GM23338 (cell line): ENCODE measurements at regions not wholly inside any gene's neighbourhood (a gene's known extent, or its start where the extent isn't known, plus 50 kb on each side); places are given as distances from the start of the nearest gene placed in this dataset.

Source experiments
- ATAC-seq: fragments of 200-7000 bp; cut with Tn5 transposase; 3 replicates; pipeline ENCODE4 v1.9.1; 2020
- DNase-seq: peaks from one replicate; pipeline ENCODE4 v3.0.0-alpha.2; 2015; ENCODE audit warnings: low spot score
- H2AFZ ChIP-seq: fragments of 200-600 bp; sonication (generic); 2 replicates; pipeline ENCODE4 v1.8.0; 2016; ENCODE audit warnings: antibody characterized with exemption, mild to moderate bottlenecking, moderate library complexity
- H3F3A ChIP-seq: fragments of 200-600 bp; sonication (generic); replicated peaks from 2 replicates; pipeline ENCODE4 v1.8.0; 2017; ENCODE audit warnings: antibody characterized with exemption, mixed run types, low read depth
- H3K27ac ChIP-seq: fragments of 200-600 bp; sonication (generic); 2 replicates; pipeline ENCODE4 v1.6.1; 2016; ENCODE audit warnings: low read depth
- H3K27me3 ChIP-seq: fragments of 200-600 bp; sonication (generic); 2 replicates; pipeline ENCODE4 v1.8.0; 2016; ENCODE audit warnings: mild to moderate bottlenecking, mixed run types, moderate library complexity; ENCODE audit not compliant: insufficient read depth
- H3K36me3 ChIP-seq: fragments of 200-600 bp; sonication (generic); 2 replicates; pipeline ENCODE4 v1.8.0; 2016; ENCODE audit warnings: mild to moderate bottlenecking; ENCODE audit not compliant: insufficient read depth
- H3K4me1 ChIP-seq: fragments of 200-600 bp; sonication (generic); 2 replicates; pipeline ENCODE4 v1.8.0; 2016; ENCODE audit warnings: mild to moderate bottlenecking, moderate library complexity; ENCODE audit not compliant: insufficient read depth
- H3K4me2 ChIP-seq: fragments of 200-600 bp; sonication (generic); 2 replicates; pipeline ENCODE4 v1.7.1; 2017; ENCODE audit warnings: mixed run types
- H3K4me3 ChIP-seq: fragments of 200-600 bp; sonication (generic); 2 replicates; pipeline ENCODE4 v1.6.1; 2016; ENCODE audit warnings: mixed run types
- H3K79me2 ChIP-seq: fragments of 200-600 bp; sonication (generic); replicated peaks from 2 replicates; pipeline ENCODE4 v1.8.0; 2017; ENCODE audit warnings: mild to moderate bottlenecking; ENCODE audit not compliant: insufficient read depth
- H3K9me2 ChIP-seq: fragments of 200-600 bp; sonication (generic); 2 replicates; pipeline ENCODE4 v1.8.0; 2017; ENCODE audit not compliant: insufficient read depth
- H4K20me1 ChIP-seq: fragments of 200-600 bp; sonication (generic); replicated peaks from 2 replicates; pipeline ENCODE4 v1.8.0; 2017; ENCODE audit warnings: mild to moderate bottlenecking; ENCODE audit not compliant: insufficient read depth
- H3K27ac Mint-ChIP-seq: 2 replicates; pipeline ENCODE4 v1.8.0; 2020; ENCODE audit warnings: inconsistent platforms, mild to moderate bottlenecking, moderate library complexity, mixed read lengths
- H3K27me3 Mint-ChIP-seq: 3 replicates; pipeline ENCODE4 v1.8.0; 2022; ENCODE audit warnings: low read depth, mild to moderate bottlenecking, moderate library complexity, mixed read lengths, inconsistent platforms; ENCODE audit not compliant: insufficient read depth, poor library complexity
- H3K36me3 Mint-ChIP-seq: 3 replicates; pipeline ENCODE4 v1.8.0; 2021; ENCODE audit warnings: low read depth, mild to moderate bottlenecking, inconsistent platforms, moderate library complexity, mixed read lengths
- H3K4me1 Mint-ChIP-seq: 3 replicates; pipeline ENCODE4 v1.8.0; 2020; ENCODE audit warnings: mild to moderate bottlenecking, inconsistent platforms, mixed read lengths
- H3K4me3 Mint-ChIP-seq: 3 replicates; pipeline ENCODE4 v1.8.0; 2021; ENCODE audit warnings: moderate library complexity, mild to moderate bottlenecking, inconsistent platforms, mixed read lengths
- H3K9me3 Mint-ChIP-seq: 3 replicates; pipeline ENCODE4 v1.8.0; 2020; ENCODE audit warnings: moderate library complexity, mild to moderate bottlenecking, inconsistent platforms, mixed read lengths
- CREB1 ChIP-seq: fragments of 250-450 bp; sonication (Bioruptor Pico); IDR thresholded peaks from 2 replicates; pipeline ENCODE4 v1.5.0; 2020; ENCODE audit warnings: low read depth, mild to moderate bottlenecking, moderate library complexity
- EZH2 ChIP-seq: fragments of 200-600 bp; sonication (generic); IDR thresholded peaks from one replicate; pipeline ENCODE4 v1.8.0; 2017; ENCODE audit warnings: antibody characterized with exemption, mild to moderate bottlenecking, low read depth; ENCODE audit not compliant: unreplicated experiment
- JUNB ChIP-seq: IDR thresholded peaks from one replicate; pipeline ENCODE4 v1.6.1; 2016; ENCODE audit warnings: antibody characterized with exemption; ENCODE audit not compliant: unreplicated experiment
- POLR2AphosphoS5 ChIP-seq: IDR thresholded peaks from 2 replicates; pipeline ENCODE4 v1.6.1; 2016; ENCODE audit warnings: antibody characterized with exemption, low read depth
- ZNF114 ChIP-seq: fragments of 250-450 bp; sonication (Bioruptor Pico); IDR thresholded peaks from 2 replicates; pipeline ENCODE4 v1.5.0; 2020; ENCODE audit warnings: mild to moderate bottlenecking, moderate library complexity
- ZNF331 ChIP-seq: fragments of 250-450 bp; sonication (Bioruptor Pico); IDR thresholded peaks from 2 replicates; pipeline ENCODE4 v1.5.0; 2020; ENCODE audit warnings: low read depth, mild to moderate bottlenecking, moderate library complexity
- TF ChIP-seq, protein P1 (sequence below), 2 experiments: fragments of 200-600 bp in 1 of 2; sonication (generic) in 1 of 2; conservative IDR thresholded peaks; 2 replicates each; pipeline versions ENCODE4 v1.5.1 to v1.6.1; 2016 to 2017; ENCODE audit warnings: antibody characterized with exemption in 2 of 2, low read depth in 2 of 2, mild to moderate bottlenecking in 2 of 2, moderate library complexity in 1 of 2
- TF ChIP-seq, protein P2 (sequence below): IDR thresholded peaks from 2 replicates; pipeline ENCODE4 v1.6.1; 2016; ENCODE audit warnings: antibody characterized with exemption

DNA sequence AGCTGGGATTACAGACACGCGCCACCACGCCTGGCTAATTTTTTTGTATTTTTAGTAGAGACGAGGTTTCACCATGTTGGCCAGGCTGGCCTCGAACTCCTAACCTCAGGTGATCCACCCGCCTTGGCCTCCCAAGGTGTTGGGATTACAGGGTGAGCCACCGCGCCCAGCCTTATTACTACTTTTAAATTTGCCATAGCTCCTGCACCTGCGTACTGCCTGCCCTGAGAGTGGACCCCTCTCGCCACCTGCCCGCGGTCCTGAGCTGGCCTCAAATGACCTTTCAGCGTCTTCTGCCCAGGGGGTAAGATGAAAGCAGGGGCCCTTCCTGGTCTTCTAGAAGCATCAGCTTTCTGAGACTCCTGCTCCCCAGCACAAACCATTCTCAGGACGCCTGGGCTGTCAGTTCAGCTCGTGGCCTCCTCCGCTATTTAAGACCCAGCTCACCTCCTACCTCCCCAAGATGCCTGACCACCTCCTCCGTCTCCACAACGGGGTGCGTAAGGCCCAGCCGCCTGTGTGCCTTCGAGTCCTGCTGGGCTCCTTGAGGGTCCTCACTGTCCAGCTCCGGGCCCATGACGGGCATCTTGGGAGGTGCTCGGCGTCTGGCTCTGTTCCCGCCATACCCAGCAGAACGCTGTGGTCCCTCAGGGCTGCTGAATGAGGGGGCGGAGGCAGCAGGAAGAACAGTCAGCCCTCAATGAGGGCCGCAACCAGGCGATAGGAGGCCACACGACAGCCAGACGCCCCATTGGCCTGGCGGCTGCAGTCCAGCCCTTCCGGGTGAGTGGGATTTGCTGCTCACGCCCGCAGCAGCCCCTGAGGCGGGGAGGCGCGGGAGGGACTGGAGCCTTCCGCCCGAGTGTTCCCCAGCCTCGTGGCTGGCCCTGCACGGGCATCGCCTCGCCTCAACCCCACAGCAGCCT is 266.6 kb downstream of the TFCP2L1 start:
- Histone ChIP-seq H3F3A (no peaks in the 10 kb centered on the region), H3K79me2 (no peaks in the 10 kb centered on the region), H3K27me3 (peaks cover 21% of the 10 kb centered on the region), H3K4me1 (no peaks in the 10 kb centered on the region; the same call in 1 of the 2 replicates), H3K9me2 (no peaks in the 10 kb centered on the region), H2AFZ (peak overlapping the region; percentile 97), H3K36me3 (no peaks in the 10 kb centered on the region), H3K27ac (no peak overlapping the region), H3K4me2 (peak overlapping the region; percentile 65; the same call in 1 of the 2 replicates), H3K4me3 (peak overlapping the region; percentile 46; the same call in 1 of the 2 replicates), H4K20me1 (no peaks in the 10 kb centered on the region)
- H3K36me3 Mint-ChIP-seq, result no peaks in the 10 kb centered on the region
- H3K4me1 Mint-ChIP-seq, result peaks cover 13% of the 10 kb centered on the region
- TF ChIP-seq EZH2 (no peak), CREB1 (no peak; the same call in 1 of the 2 replicates), JUNB (no peak), ZNF114 (no peak), POLR2AphosphoS5 (peak; percentile 65)
- TF ChIP-seq, protein P1, sequence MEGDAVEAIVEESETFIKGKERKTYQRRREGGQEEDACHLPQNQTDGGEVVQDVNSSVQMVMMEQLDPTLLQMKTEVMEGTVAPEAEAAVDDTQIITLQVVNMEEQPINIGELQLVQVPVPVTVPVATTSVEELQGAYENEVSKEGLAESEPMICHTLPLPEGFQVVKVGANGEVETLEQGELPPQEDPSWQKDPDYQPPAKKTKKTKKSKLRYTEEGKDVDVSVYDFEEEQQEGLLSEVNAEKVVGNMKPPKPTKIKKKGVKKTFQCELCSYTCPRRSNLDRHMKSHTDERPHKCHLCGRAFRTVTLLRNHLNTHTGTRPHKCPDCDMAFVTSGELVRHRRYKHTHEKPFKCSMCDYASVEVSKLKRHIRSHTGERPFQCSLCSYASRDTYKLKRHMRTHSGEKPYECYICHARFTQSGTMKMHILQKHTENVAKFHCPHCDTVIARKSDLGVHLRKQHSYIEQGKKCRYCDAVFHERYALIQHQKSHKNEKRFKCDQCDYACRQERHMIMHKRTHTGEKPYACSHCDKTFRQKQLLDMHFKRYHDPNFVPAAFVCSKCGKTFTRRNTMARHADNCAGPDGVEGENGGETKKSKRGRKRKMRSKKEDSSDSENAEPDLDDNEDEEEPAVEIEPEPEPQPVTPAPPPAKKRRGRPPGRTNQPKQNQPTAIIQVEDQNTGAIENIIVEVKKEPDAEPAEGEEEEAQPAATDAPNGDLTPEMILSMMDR (conservative IDR thresholded peaks at IDR 0.05; ENCODE audit: low read depth in 2 of 2), result no peak
- TF ChIP-seq, protein P2, sequence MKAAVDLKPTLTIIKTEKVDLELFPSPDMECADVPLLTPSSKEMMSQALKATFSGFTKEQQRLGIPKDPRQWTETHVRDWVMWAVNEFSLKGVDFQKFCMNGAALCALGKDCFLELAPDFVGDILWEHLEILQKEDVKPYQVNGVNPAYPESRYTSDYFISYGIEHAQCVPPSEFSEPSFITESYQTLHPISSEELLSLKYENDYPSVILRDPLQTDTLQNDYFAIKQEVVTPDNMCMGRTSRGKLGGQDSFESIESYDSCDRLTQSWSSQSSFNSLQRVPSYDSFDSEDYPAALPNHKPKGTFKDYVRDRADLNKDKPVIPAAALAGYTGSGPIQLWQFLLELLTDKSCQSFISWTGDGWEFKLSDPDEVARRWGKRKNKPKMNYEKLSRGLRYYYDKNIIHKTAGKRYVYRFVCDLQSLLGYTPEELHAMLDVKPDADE, result no peak
- H3K4me3 Mint-ChIP-seq, result peak overlapping the region; percentile 61; the same call in 2 of the 3 replicates
- peaks cover 30% of the 10 kb centered on the region for H3K27me3 Mint-ChIP-seq
- H3K27ac Mint-ChIP-seq, result no peak overlapping the region
- H3K9me3 Mint-ChIP-seq, result no peaks in the 10 kb centered on the region
- peak; percentile 93 for ATAC-seq
- peak; percentile 87 for DNase-seq

DNA sequence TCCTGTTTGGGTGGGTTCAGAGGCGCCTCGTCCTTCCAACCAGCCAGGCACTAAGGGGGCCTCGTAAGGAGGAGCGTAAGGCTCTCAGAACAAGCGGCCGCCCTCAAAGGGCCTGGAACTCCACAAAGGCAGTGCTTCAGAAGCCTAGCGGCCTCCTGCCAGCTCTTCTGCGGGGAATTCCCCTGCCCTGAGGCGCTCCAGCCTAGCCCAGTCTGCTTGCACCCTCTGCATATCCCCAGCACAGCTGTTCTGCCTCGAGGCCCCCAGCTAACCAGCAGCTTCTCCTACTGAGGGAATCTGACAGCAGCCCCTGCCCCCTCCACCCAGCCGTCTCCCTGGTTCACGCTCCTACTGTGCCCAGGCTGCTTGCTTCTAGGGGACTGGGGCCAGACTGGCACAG is 265.9 kb downstream of the TFCP2L1 start:
- no peaks in the 10 kb centered on the region; the same call in 1 of the 2 replicates for H3K4me1 ChIP-seq
- H4K20me1 ChIP-seq, result no peaks in the 10 kb centered on the region
- no peaks in the 10 kb centered on the region for H3K79me2 ChIP-seq
- peaks cover 28% of the 10 kb centered on the region for H3K27me3 Mint-ChIP-seq
- H3K27ac ChIP-seq, result no peak overlapping the region
- H3K4me3 Mint-ChIP-seq, result peak overlapping the region; percentile 44; the same call in 2 of the 3 replicates
- H3K9me3 Mint-ChIP-seq, result peaks cover 4% of the 10 kb centered on the region
- no peak overlapping the region for H3K27ac Mint-ChIP-seq
- H2AFZ ChIP-seq, result peak overlapping the region; percentile 97
- H3K4me2 ChIP-seq, result peak overlapping the region; percentile 65; the same call in 1 of the 2 replicates
- TF ChIP-seq JUNB (no peak), POLR2AphosphoS5 (no peak), ZNF114 (no peak), ZNF331 (CRISPR knock-in tag) (no peak)
- TF ChIP-seq, protein P2, result no peak
- TF ChIP-seq, protein P1 (conservative IDR thresholded peaks at IDR 0.05; ENCODE audit: low read depth in 2 of 2), result no peak
- peaks cover 13% of the 10 kb centered on the region for H3K4me1 Mint-ChIP-seq
- H3K9me2 ChIP-seq, result no peaks in the 10 kb centered on the region
- H3K36me3 Mint-ChIP-seq, result no peaks in the 10 kb centered on the region
- peak; percentile 61 for DNase-seq
- H3K4me3 ChIP-seq, result peak overlapping the region; percentile 46; the same call in 1 of the 2 replicates
- H3K36me3 ChIP-seq, result no peaks in the 10 kb centered on the region
- peaks cover 21% of the 10 kb centered on the region for H3K27me3 ChIP-seq
- no peaks in the 10 kb centered on the region for H3F3A ChIP-seq
- peak; percentile 79 for ATAC-seq
